Heart left ventricle (tissue), 13 donors: ENCODE measurements at regions not wholly inside any gene's neighbourhood (a gene's known extent, or its start where the extent isn't known, plus 50 kb on each side); places are given as distances from the start of the nearest gene placed in this dataset.

Source experiments
- POLR2A ChIP-seq, 2 donors: fragments of 450-650 bp; IDR thresholded peaks; one replicate each; pipeline ENCODE4 v1.6.1; 2017; ENCODE audit warnings: antibody characterized with exemption in 2 of 2, mild to moderate bottlenecking in 2 of 2, moderate library complexity in 2 of 2
- TF ChIP-seq, protein P1 (sequence below), 12 donors: fragments of 200-600 bp; sonication (generic) in 4 of 12; IDR thresholded peaks; one replicate each; pipeline versions ENCODE4 v1.5.0 to v1.8.0; 2018 to 2022; ENCODE audit warnings: antibody characterized with exemption in 12 of 12, mild to moderate bottlenecking in 5 of 12
- donor health status: ischemic (EF 13 %, LVEDD 7.1; RV severe dilation, severe dysfunction).
- donor health status: DM: no; HTN: yes; CAD: no.
- donor health status: DM: no; HTN: no; CAD: no.
- donor health status: ischemic (EF 25% LVEDD 6.9; RV normal size, moderate dysfunction).
- donor health status: ischemic (EF 25% LVEDD 5.7; RV mildly dilated, moderate dysfunction).
- donor health status: ischemic (EF 35%, LVEDD 5.7; RV mildly dilated, moderate dysfunction).
- donor health status: nonischemic (EF 11% LVEDD 7.7; RV severe dilation, severe dysfunction).
- donor health status: DM: yes; HTN: yes; CAD: no.
- donor health status: PGD.
- donor health status: ischemic (EF 29% LVEDD 5.4; RV normal size, mild dysfunction).
- donor health status: nonischemic (EF 23%, LVEDD 6.1; RV moderate dilation, normal function).

DNA sequence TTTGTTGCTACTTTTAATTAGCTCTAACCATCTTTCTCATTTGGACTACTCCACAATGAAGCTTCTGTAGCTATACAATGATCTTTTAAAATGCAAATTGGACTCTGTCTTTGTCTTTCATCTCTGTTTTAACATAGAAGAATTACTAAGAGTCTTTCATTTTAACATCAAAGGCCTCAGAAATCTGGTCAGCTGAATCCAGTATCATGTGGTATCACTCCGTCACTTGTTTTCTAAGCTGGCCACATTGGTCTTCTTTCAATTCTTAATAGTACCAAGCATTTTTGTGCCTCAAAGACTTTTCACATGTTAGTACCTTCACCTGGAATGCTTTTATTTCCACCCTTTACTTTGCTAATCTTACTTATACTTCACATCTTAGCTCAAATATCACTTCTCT is 95.5 kb upstream of the SLC16A7 start:
- TF ChIP-seq, protein P1, sequence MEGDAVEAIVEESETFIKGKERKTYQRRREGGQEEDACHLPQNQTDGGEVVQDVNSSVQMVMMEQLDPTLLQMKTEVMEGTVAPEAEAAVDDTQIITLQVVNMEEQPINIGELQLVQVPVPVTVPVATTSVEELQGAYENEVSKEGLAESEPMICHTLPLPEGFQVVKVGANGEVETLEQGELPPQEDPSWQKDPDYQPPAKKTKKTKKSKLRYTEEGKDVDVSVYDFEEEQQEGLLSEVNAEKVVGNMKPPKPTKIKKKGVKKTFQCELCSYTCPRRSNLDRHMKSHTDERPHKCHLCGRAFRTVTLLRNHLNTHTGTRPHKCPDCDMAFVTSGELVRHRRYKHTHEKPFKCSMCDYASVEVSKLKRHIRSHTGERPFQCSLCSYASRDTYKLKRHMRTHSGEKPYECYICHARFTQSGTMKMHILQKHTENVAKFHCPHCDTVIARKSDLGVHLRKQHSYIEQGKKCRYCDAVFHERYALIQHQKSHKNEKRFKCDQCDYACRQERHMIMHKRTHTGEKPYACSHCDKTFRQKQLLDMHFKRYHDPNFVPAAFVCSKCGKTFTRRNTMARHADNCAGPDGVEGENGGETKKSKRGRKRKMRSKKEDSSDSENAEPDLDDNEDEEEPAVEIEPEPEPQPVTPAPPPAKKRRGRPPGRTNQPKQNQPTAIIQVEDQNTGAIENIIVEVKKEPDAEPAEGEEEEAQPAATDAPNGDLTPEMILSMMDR (IDR thresholded peaks at IDR 0.05): no peak
- no peak for TF ChIP-seq POLR2A (IDR thresholded peaks at IDR 0.05)
